MCF 10A (cell line): ENCODE measurements at regions not wholly inside any gene's neighbourhood (a gene's known extent, or its start where the extent isn't known, plus 50 kb on each side); places are given as distances from the start of the nearest gene placed in this dataset.

Source experiments
- BruUV-seq: library from RNA; stranded (reverse); fragments of 400-500 nt; replicated peaks from 2 replicates; lab custom pipeline; 2021; lab: Mats Ljungman, UMichigan
- CTCF ChIA-PET: fragments of 300-600 bp; sonication (Branson Sonifier 250); formaldehyde crosslinking; extraction: SDS; loops from one replicate; lab custom pipeline; 2021; ENCODE audit warnings: antibody characterized with exemption, inconsistent platforms; lab: Yijun Ruan, JAX
- POLR2A ChIA-PET: fragments of 300-600, 350-650 bp; sonication (Branson Sonifier 250); formaldehyde crosslinking; extraction: SDS; loops from one replicate; lab custom pipeline; 2020; ENCODE audit warnings: antibody characterized with exemption, inconsistent platforms; lab: Yijun Ruan, JAX
- DNase-seq: peaks from one replicate; pipeline ENCODE4 v3.0.0-alpha.2; 2018; ENCODE audit not compliant: unreplicated experiment
- H3K27ac Mint-ChIP-seq: one replicate; pipeline ENCODE4 v1.8.0; 2022; ENCODE audit warnings: mild to moderate bottlenecking, low read depth, mixed read lengths; ENCODE audit not compliant: unreplicated experiment
- H3K27me3 Mint-ChIP-seq: one replicate; pipeline ENCODE4 v1.8.0; 2022; ENCODE audit warnings: mixed read lengths; ENCODE audit not compliant: insufficient read depth, unreplicated experiment
- H3K36me3 Mint-ChIP-seq: one replicate; pipeline ENCODE4 v1.8.0; 2022; ENCODE audit warnings: mild to moderate bottlenecking, moderate library complexity, mixed read lengths; ENCODE audit not compliant: insufficient read depth, unreplicated experiment
- H3K4me1 Mint-ChIP-seq: one replicate; pipeline ENCODE4 v1.8.0; 2022; ENCODE audit warnings: mixed read lengths; ENCODE audit not compliant: insufficient read depth, unreplicated experiment
- H3K4me3 Mint-ChIP-seq: one replicate; pipeline ENCODE4 v1.8.0; 2022; ENCODE audit warnings: mild to moderate bottlenecking, moderate library complexity, mixed read lengths; ENCODE audit not compliant: unreplicated experiment
- H3K9me3 Mint-ChIP-seq: one replicate; pipeline ENCODE4 v1.8.0; 2022; ENCODE audit warnings: mixed read lengths; ENCODE audit not compliant: unreplicated experiment
- CTCF ChIP-seq: fragments of 200-600 bp; IDR thresholded peaks from one replicate; pipeline ENCODE4 v1.8.0; 2022; ENCODE audit warnings: antibody characterized with exemption, mild to moderate bottlenecking; ENCODE audit not compliant: unreplicated experiment
- intact Hi-C: fragments of 100-400 bp; cut with micrococcal nuclease; formaldehyde crosslinking; loops from 2 replicates; pipeline ENCODE4 v1.14.1; 2022

GRCh38 chrX:39904816-39905537 lies 192.8 kb downstream of the BCOR start:
- TF ChIP-seq CTCF: no peak
- Mint-ChIP-seq H3K4me3 (no peak overlapping the region), H3K36me3 (no peaks in the 10 kb centered on the region), H3K4me1 (peaks cover 28% of the 10 kb centered on the region), H3K9me3 (no peaks in the 10 kb centered on the region), H3K27me3 (peaks cover 34% of the 10 kb centered on the region), H3K27ac (no peak overlapping the region)
- intact Hi-C loops: loop anchor here (10.0 kb wide), 2 partner anchors 170 to 190 kb away; partner anchors contain the start of gene BCOR
- ChIA-PET CTCF (no interaction called here), POLR2A (no interaction called here)
- DNase-seq: no peak
- BruUV-seq: no TSS peak

- Mint-ChIP-seq H3K4me3 (no peak overlapping the region), H3K9me3 (no peaks in the 10 kb centered on the region), H3K36me3 (no peaks in the 10 kb centered on the region), H3K27me3 (peaks cover 39% of the 10 kb centered on the region), H3K4me1 (peaks cover 28% of the 10 kb centered on the region), H3K27ac (no peak overlapping the region)
- intact Hi-C loops: loop anchor here (10.0 kb wide), 2 partner anchors 171 to 189 kb away; partner anchors contain the start of gene BCOR
- BruUV-seq: no TSS peak
- TF ChIP-seq CTCF: no peak
- ChIA-PET POLR2A (no interaction called here), CTCF (no interaction called here)
- DNase-seq: no peak
Measured at GRCh38 chrX:39905538-39905891, 192.2 kb downstream of the BCOR start.

GRCh38 chrX:39905946-39906345 lies 191.8 kb downstream of the BCOR start:
- H3K9me3 Mint-ChIP-seq: no peaks in the 10 kb centered on the region
- no TSS peak for BruUV-seq
- no peak for TF ChIP-seq CTCF
- H3K4me1 Mint-ChIP-seq: peaks cover 28% of the 10 kb centered on the region
- H3K27me3 Mint-ChIP-seq: peaks cover 43% of the 10 kb centered on the region
- intact Hi-C loops: loop anchor here (10.0 kb wide), 2 partner anchors 171 to 189 kb away; partner anchors contain the start of gene BCOR
- CTCF ChIA-PET: no interaction called here
- H3K27ac Mint-ChIP-seq: no peak overlapping the region
- no peak for DNase-seq
- no peak overlapping the region for H3K4me3 Mint-ChIP-seq
- POLR2A ChIA-PET: no interaction called here
- H3K36me3 Mint-ChIP-seq: no peaks in the 10 kb centered on the region

- Mint-ChIP-seq H3K27ac (peak overlapping the region; percentile 10), H3K4me3 (peak overlapping the region; percentile 60), H3K9me3 (no peaks in the 10 kb centered on the region), H3K27me3 (peaks cover 58% of the 10 kb centered on the region), H3K4me1 (peaks cover 26% of the 10 kb centered on the region), H3K36me3 (no peaks in the 10 kb centered on the region)
- intact Hi-C loops: loop anchor here (1.0 to 10.0 kb wide), 3 partner anchors 94 to 187 kb away; partner anchors contain the start of gene BCOR
- no peak for TF ChIP-seq CTCF
- POLR2A ChIA-PET: interaction anchor here (1.0 to 2.2 kb wide), 3 partner anchors 40 to 106 kb away, joined by 4 to 10 read pairs (median 5); no protein-coding TSS in a partner anchor
- BruUV-seq: no TSS peak
- DNase-seq: peak; percentile 90
- CTCF ChIA-PET: interaction anchor here (0.9 to 1.3 kb wide), 2 partner anchors 35 to 177 kb away, joined by 4 to 5 read pairs; no protein-coding TSS in a partner anchor
Measured at GRCh38 chrX:39907964-39908661, 189.6 kb downstream of the BCOR start.
